ENCODE measurements at regions not wholly inside any gene's neighbourhood (a gene's known extent, or its start where the extent isn't known, plus 50 kb on each side); places are given as distances from the start of the nearest gene placed in this dataset.
A peak's percentile ranks its signal among the peaks of the same experiment; 100 is the strongest.

GRCh38 chr4:122528879-122529278 is 72.4 kb upstream of the IL2 start:
- H3K4me3 ChIP-seq = no peak overlapping the region
- H3K27me3 ChIP-seq = no peaks in the 10 kb centered on the region
- DNase-seq (ENCODE audit: low read depth in 1 of 2, low spot score in 1 of 2) = no peak

DNA sequence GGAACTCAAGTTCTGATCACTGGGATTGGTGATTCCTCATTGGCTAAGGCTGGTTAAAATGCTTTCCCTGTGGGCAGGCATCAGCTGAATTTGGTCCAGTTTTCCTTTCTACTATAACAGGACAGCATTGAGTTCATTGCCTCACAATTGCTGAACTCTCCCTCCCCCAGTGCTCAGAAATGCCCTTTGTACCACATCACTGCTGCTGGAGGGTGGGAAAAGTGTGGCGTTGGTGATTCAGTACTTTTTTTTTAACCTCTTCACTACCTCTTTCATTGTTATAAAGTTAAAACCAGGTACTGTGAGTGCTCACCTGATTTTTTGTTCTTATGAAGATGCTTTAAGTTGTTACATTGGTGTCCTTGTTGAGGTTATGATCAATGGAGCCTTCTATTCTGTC is 69.3 kb upstream of the IL2 start:
- TF ChIP-seq, protein P1, sequence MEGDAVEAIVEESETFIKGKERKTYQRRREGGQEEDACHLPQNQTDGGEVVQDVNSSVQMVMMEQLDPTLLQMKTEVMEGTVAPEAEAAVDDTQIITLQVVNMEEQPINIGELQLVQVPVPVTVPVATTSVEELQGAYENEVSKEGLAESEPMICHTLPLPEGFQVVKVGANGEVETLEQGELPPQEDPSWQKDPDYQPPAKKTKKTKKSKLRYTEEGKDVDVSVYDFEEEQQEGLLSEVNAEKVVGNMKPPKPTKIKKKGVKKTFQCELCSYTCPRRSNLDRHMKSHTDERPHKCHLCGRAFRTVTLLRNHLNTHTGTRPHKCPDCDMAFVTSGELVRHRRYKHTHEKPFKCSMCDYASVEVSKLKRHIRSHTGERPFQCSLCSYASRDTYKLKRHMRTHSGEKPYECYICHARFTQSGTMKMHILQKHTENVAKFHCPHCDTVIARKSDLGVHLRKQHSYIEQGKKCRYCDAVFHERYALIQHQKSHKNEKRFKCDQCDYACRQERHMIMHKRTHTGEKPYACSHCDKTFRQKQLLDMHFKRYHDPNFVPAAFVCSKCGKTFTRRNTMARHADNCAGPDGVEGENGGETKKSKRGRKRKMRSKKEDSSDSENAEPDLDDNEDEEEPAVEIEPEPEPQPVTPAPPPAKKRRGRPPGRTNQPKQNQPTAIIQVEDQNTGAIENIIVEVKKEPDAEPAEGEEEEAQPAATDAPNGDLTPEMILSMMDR (IDR thresholded peaks at IDR 0.05; ENCODE audit: low read depth, low read length) = no peak
- H3K4me1 ChIP-seq (ENCODE audit: low read depth) = no peaks in the 10 kb centered on the region
- H3K4me3 ChIP-seq = no peak overlapping the region
- peak in 1 of 2 donors; percentile 55 for DNase-seq (ENCODE audit: low read depth in 1 of 2, low spot score in 1 of 2)
- H3K36me3 ChIP-seq = no peaks in the 10 kb centered on the region
- H3K9me3 ChIP-seq (ENCODE audit: low read depth) = no peaks in the 10 kb centered on the region
- no peak overlapping the region for H3K27ac ChIP-seq
- no peaks in the 10 kb centered on the region for H3K27me3 ChIP-seq

More at GRCh38 chr4:122528879-122529278, 72.4 kb upstream of the IL2 start:
- Histone ChIP-seq H3K27ac (no peak overlapping the region), H3K36me3 (no peaks in the 10 kb centered on the region), H3K9me3 (ENCODE audit: low read depth) (no peaks in the 10 kb centered on the region), H3K4me1 (ENCODE audit: low read depth) (no peaks in the 10 kb centered on the region)
- TF ChIP-seq, protein P1 (IDR thresholded peaks at IDR 0.05; ENCODE audit: low read depth, low read length) = no peak

DNA sequence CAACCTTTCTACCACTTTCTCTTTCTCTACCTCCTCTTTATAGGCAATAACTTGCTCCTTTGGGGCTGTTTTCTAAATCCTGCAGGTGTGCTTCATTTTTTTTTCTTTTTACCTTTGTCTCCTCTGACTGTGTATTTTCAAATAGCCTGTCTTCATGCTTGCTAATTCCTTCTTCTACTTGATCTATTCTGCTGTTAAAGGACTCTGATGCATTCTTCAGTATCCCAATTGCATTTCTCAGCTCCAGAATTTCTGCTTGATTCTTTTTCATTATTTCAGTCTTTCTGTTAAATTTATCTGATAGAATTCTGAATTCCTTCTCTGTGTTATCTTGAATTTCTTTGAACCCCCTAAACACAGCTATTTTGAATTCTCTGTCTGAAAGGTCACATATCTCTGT is 67.7 kb upstream of the IL2 start:
- Histone ChIP-seq H3K9me3 (ENCODE audit: low read depth) (no peaks in the 10 kb centered on the region), H3K36me3 (no peaks in the 10 kb centered on the region), H3K4me3 (no peak overlapping the region), H3K27ac (no peak overlapping the region), H3K4me1 (ENCODE audit: low read depth) (no peaks in the 10 kb centered on the region), H3K27me3 (no peaks in the 10 kb centered on the region)
- no peak for DNase-seq (ENCODE audit: low read depth in 1 of 2, low spot score in 1 of 2)
- TF ChIP-seq, protein P1 (IDR thresholded peaks at IDR 0.05; ENCODE audit: low read depth, low read length) = no peak

DNA sequence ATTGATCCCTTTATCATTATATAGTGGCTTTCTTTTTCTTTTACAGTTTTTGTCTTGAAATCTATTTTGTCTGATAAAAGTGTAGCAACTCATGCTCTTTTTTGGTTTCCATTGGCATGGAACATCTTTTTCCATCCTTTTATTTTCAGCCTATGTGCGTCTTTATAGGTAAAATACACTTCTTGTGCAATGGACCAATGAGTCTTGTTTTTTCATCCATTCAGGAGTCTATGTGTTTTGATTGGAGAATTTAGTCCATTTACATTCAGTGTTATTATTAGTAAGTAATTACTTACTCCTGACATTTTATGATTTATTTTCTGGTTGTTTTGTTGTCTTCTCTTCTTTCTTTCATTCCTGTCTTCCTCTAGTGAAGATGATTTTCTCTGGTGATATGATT is 66.4 kb upstream of the IL2 start:
- Histone ChIP-seq H3K27ac (no peak overlapping the region), H3K4me3 (no peak overlapping the region), H3K4me1 (ENCODE audit: low read depth) (no peaks in the 10 kb centered on the region), H3K27me3 (no peaks in the 10 kb centered on the region), H3K9me3 (ENCODE audit: low read depth) (no peaks in the 10 kb centered on the region), H3K36me3 (no peaks in the 10 kb centered on the region)
- DNase-seq (ENCODE audit: low read depth in 1 of 2, low spot score in 1 of 2) = no peak
- TF ChIP-seq, protein P1 (IDR thresholded peaks at IDR 0.05; ENCODE audit: low read depth, low read length) = no peak

GRCh38 chr4:122517345-122517744 is 60.8 kb upstream of the IL2 start:
- no peaks in the 10 kb centered on the region for H3K9me3 ChIP-seq (ENCODE audit: low read depth)
- H3K4me1 ChIP-seq (ENCODE audit: low read depth) = no peaks in the 10 kb centered on the region
- no peak for DNase-seq (ENCODE audit: low read depth in 1 of 2, low spot score in 1 of 2)
- TF ChIP-seq, protein P1 (IDR thresholded peaks at IDR 0.05; ENCODE audit: low read depth, low read length) = no peak
- H3K27ac ChIP-seq = no peak overlapping the region
- H3K27me3 ChIP-seq = no peaks in the 10 kb centered on the region
- H3K36me3 ChIP-seq = no peaks in the 10 kb centered on the region
- H3K4me3 ChIP-seq = no peak overlapping the region

DNA sequence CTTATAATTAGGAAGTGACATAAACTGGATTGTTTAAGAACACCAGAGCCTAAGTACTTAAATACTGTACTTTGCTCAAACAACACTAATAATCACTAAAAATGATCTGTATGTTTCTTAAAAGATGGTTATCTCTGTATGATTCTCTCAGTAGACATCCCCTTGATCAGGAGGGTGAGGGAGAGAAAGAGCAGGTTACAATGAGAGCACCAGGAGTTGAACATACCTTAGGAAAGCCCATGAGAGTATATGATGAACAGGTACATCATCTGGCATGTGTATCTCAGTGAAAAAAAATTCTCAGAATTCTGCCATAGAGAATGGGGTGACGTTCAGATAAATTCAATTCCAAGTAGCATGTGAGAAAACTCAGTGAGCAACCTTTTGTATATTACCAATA is 59.9 kb upstream of the IL2 start:
- TF ChIP-seq, protein P1 (IDR thresholded peaks at IDR 0.05; ENCODE audit: low read depth, low read length) = no peak
- Histone ChIP-seq H3K27ac (no peak overlapping the region), H3K4me1 (ENCODE audit: low read depth) (no peaks in the 10 kb centered on the region), H3K27me3 (no peaks in the 10 kb centered on the region), H3K36me3 (no peaks in the 10 kb centered on the region), H3K9me3 (ENCODE audit: low read depth) (no peaks in the 10 kb centered on the region), H3K4me3 (no peak overlapping the region)
- no peak for DNase-seq (ENCODE audit: low read depth in 1 of 2, low spot score in 1 of 2)
